Peyer's patch (tissue), 4 donors: ENCODE measurements at regions not wholly inside any gene's neighbourhood (a gene's known extent, or its start where the extent isn't known, plus 50 kb on each side); places are given as distances from the start of the nearest gene placed in this dataset.

Experiments used
- DNase-seq, 3 donors: peaks; one replicate each; pipeline ENCODE4 v3.0.0-alpha.2; 2017 to 2019
- H3K27ac ChIP-seq, 4 donors: fragments of 200-600 bp; sonication (generic); one replicate each; pipeline ENCODE4 v1.5.1; 2016 to 2019
- H3K27me3 ChIP-seq, 2 donors: fragments of 200-600 bp; sonication (generic); one replicate each; pipeline ENCODE4 v1.5.1; 2019
- H3K36me3 ChIP-seq, 3 donors: fragments of 200-600 bp; sonication (generic); one replicate each; pipeline ENCODE4 v1.5.1; 2016 to 2019
- H3K4me1 ChIP-seq, 4 donors: fragments of 200-600 bp; sonication (generic); one replicate each; pipeline ENCODE4 v1.5.1; 2016 to 2019
- H3K4me3 ChIP-seq, 4 donors: fragments of 200-600 bp; sonication (generic); 1 replicate in 3 of 4; 2 replicates in 1 of 4; pipeline ENCODE4 v1.5.1; 2016 to 2019; ENCODE audit warnings: mild to moderate bottlenecking in 1 of 4
- H3K9me3 ChIP-seq, 4 donors: fragments of 200-600 bp; sonication (generic); one replicate each; pipeline ENCODE4 v1.5.1; 2016 to 2019; ENCODE audit warnings: mild to moderate bottlenecking in 1 of 4
- CTCF ChIP-seq, 6 experiments: fragments of 450-650 bp in 4 of 6; fragments of 200-600 bp in 2 of 6; sonication (generic) in 1 of 6; IDR thresholded peaks; one replicate each; pipeline ENCODE4 v1.5.1; 2017 to 2019; ENCODE audit warnings: antibody characterized with exemption in 6 of 6, mild to moderate bottlenecking in 3 of 6, moderate library complexity in 1 of 6
- POLR2A ChIP-seq, 2 donors: fragments of 450-650 bp; IDR thresholded peaks; one replicate each; pipeline ENCODE4 v1.5.1; 2017; ENCODE audit warnings: antibody characterized with exemption in 2 of 2, mild to moderate bottlenecking in 2 of 2, moderate library complexity in 2 of 2

- Histone ChIP-seq H3K9me3 (no peaks in the 10 kb centered on the region), H3K36me3 (no peaks in the 10 kb centered on the region), H3K27ac (no peak overlapping the region), H3K4me3 (no peak overlapping the region), H3K4me1 (no peaks in the 10 kb centered on the region), H3K27me3 (no peaks in the 10 kb centered on the region)
- TF ChIP-seq CTCF (IDR thresholded peaks at IDR 0.05) (no peak), POLR2A (IDR thresholded peaks at IDR 0.05) (no peak)
- DNase-seq, result no peak
Measured at GRCh38 chr3:182259579-182259978, 533.7 kb upstream of the ATP11B start.

GRCh38 chr3:182261041-182261440 lies 532.3 kb upstream of the ATP11B start:
- Histone ChIP-seq H3K27ac (no peak overlapping the region), H3K36me3 (no peaks in the 10 kb centered on the region), H3K9me3 (no peaks in the 10 kb centered on the region), H3K27me3 (no peaks in the 10 kb centered on the region), H3K4me3 (no peak overlapping the region), H3K4me1 (no peaks in the 10 kb centered on the region)
- DNase-seq, result no peak
- TF ChIP-seq CTCF (IDR thresholded peaks at IDR 0.05) (no peak), POLR2A (IDR thresholded peaks at IDR 0.05) (no peak)

GRCh38 chr3:182268711-182269110 lies 524.6 kb upstream of the ATP11B start:
- H3K27me3 ChIP-seq, result no peaks in the 10 kb centered on the region
- DNase-seq, result no peak
- TF ChIP-seq CTCF (IDR thresholded peaks at IDR 0.05) (no peak), POLR2A (IDR thresholded peaks at IDR 0.05) (no peak)
- no peaks in the 10 kb centered on the region for H3K9me3 ChIP-seq
- H3K4me3 ChIP-seq, result no peak overlapping the region
- no peak overlapping the region for H3K27ac ChIP-seq
- H3K36me3 ChIP-seq, result no peaks in the 10 kb centered on the region
- H3K4me1 ChIP-seq, result no peaks in the 10 kb centered on the region

- Histone ChIP-seq H3K4me1 (no peaks in the 10 kb centered on the region), H3K27me3 (no peaks in the 10 kb centered on the region), H3K4me3 (no peak overlapping the region), H3K27ac (no peak overlapping the region), H3K36me3 (no peaks in the 10 kb centered on the region), H3K9me3 (no peaks in the 10 kb centered on the region)
- DNase-seq, result no peak
- TF ChIP-seq POLR2A (IDR thresholded peaks at IDR 0.05) (no peak), CTCF (IDR thresholded peaks at IDR 0.05) (no peak)
Measured at GRCh38 chr3:182276512-182276911, 516.8 kb upstream of the ATP11B start.

- Histone ChIP-seq H3K27me3 (no peaks in the 10 kb centered on the region), H3K9me3 (no peaks in the 10 kb centered on the region), H3K4me1 (no peaks in the 10 kb centered on the region), H3K36me3 (no peaks in the 10 kb centered on the region), H3K27ac (no peak overlapping the region), H3K4me3 (no peak overlapping the region)
- no peak for DNase-seq
- TF ChIP-seq POLR2A (IDR thresholded peaks at IDR 0.05), result no peak
- no peak for TF ChIP-seq CTCF (IDR thresholded peaks at IDR 0.05)
Measured at GRCh38 chr3:182284793-182285192, 508.5 kb upstream of the ATP11B start.

GRCh38 chr3:182292591-182292990 lies 500.7 kb upstream of the ATP11B start:
- Histone ChIP-seq H3K27me3 (no peaks in the 10 kb centered on the region), H3K9me3 (no peaks in the 10 kb centered on the region), H3K36me3 (no peaks in the 10 kb centered on the region), H3K27ac (no peak overlapping the region), H3K4me1 (no peaks in the 10 kb centered on the region), H3K4me3 (no peak overlapping the region)
- no peak for DNase-seq
- TF ChIP-seq CTCF (IDR thresholded peaks at IDR 0.05), result no peak
- no peak for TF ChIP-seq POLR2A (IDR thresholded peaks at IDR 0.05)
